DMS153 treated with DMSO at 0.1 percent for 48 hours (cell line): ENCODE measurements at regions not wholly inside any gene's neighbourhood (a gene's known extent, or its start where the extent isn't known, plus 50 kb on each side); places are given as distances from the start of the nearest gene placed in this dataset.

ENCODE experiments used
- DNase-seq: peaks from one replicate; lab custom pipeline; 2025; ENCODE audit not compliant: unreplicated experiment; lab: John Stamatoyannopoulos, UW

DNA sequence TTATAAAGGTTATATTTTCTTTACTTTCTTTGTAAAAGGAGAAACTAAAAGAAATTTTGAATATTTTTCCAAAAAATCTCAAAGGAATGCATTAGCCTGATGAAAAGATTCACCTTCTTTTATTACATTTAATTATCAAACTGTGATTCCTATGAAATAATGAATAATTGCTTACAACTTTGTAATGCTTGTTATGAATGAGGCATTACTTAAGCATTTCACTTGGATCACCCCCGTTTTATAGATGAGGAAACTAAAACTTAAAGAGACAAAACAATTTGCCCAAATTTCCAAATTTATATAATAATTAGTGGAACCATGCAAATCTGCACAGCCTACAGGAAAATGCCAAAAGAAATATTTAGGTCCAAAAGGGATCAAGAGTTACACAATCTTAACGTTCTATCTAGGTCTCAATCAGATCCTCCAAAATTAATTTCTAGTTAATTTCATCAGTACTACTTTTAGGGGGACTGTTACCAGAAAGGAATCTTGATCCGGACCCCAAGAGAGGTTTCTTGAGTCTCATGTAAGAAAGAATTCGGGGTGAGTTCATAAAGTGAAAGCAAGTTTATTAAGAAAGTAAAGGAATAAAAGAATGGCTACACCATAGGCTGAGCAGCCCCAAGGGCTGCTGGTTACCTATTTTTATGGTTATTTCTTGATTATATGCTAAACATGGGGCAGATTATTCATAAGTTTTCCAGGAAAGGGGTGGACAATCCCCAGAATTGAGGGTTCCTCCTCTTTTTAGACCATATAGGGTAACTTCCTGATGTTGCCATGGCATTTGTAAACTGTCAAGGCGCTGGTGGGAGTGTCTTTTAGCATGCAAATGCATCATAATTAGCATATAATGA lies 288.0 kb downstream of the ADGB start:
- DNase-seq: no peak

DNA sequence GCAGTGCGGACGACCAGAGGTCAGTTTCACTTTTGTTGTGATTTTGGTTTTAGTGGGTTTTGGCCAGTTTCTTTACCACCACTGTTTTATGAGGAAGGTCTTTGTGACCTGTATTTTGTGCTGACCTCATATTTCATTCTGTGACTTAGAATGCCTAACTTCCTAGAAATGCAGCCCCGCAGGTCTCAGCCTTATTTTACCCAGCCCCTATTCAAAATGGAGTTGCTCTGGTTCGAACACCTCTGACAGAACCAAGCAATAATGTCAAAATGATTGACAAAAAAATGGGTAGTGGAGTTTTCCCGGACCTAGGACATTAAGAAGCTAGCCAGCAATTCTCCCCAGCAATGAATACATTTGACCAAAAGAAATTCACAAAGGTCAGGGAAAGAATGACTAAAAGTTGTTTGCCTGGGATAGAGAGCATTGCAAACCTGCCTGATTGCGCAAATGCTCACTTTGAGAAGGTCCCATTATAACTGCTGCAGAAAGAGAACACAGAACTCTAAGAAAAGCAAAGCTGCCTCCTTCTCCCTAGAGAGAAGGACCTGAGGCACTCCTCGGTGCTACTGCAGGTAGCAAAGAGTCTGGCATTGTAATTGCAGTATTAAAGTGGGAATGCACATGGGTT lies 288.8 kb downstream of the ADGB start:
- DNase-seq: no peak

DNA sequence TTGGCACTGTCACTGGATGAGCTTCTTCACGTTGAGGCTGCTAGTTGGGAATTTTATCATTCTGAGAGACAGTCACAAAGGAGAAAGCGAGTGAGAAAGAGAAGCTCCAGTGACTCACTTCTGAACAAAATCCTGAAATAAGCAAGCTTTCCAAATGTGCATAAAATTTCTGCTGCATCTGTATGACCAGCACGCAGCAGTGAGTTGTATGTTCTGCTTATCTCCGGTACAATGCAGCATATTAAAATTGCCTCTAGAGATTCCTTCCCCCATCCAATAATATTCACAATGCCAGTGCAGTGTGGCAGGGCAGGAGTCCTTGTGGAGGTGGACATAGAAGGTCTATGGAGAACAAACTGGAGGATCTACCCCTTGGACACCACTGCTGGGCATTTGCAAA lies 290.5 kb downstream of the ADGB start:
- DNase-seq: no peak

DNA sequence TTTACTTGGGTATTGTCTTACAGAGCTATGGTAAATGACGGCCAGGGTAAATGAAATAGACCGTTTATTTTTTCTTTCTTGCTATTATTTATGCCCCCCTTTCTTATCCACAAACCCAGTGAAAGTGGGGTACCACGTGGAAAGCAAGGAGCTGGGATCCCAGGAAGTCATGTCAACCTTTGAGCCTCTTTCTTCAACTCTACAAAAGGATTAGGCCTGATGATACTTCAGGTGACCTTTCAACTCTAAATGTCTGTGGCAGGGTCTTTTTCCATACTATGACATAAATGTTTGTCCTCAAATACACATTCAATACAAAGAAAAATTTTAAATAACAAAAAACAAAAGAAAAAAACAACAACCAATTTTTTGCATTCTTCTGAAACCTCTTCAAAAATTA lies 291.4 kb downstream of the ADGB start:
- no peak for DNase-seq

DNA sequence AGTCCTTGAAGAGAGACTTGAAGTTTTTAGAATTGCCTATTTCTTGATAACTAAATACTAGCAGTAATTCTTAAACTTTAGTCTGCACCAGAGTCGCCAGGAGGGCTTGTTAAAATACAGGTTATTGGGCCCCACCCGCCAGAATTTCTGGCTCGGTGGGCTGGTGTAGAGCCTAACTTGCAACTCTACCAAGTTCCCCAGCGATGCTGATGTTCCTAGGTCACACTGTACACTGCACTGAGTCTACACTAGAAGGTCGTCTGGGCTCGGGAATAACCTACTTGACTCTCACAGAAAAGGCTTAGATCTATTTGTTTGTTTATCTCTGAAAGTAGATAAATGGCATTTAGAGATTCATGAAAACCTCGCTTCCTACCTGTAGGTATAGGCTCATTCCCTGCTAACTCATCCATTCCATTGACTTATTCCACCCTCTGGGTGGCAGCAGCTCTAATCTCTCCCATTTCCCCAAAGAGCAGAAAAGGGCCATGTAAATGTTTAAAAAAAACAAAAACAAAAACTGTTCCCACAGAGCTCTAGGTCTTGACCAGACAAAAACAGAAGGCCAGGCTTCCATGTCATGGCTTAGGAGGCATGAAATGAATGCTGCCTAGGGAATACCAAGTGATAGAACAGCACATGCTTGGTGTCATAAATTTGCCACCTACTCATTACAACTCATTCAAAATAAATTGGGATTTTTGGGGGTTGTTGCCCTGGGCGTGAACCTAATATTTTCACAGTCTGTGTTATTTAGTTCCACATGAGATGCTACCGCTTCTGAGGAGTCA lies 292.1 kb downstream of the ADGB start:
- DNase-seq: no peak

DNA sequence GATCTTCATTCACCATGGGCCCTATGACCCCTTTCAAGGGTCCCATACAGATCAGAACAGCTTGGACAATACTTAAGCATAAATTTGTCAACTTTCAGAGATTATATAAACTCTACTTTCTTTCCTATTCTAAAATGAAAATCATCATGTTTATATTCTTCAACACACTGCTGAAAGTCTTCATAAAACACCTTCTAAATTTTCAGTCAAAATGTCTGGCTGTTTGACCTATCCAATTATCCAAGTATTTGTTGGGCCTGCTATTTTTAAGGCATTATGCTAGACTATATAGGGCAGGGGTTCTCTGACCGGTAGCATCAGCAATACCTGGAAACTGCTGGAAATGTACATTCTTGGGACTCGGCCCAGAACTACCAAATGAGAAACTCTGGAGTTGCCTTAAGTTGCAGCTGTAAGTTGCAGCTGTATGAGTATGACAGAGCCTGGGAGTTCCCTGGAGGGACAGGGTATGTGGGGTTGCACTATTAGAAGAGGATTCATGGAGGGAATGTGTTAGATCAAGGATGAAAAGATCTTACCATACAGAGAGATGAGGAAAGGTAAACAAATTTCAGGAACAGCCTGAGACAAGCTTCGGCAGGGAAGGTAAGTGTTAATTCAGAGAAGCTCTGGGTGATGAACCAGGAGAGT lies 293.0 kb downstream of the ADGB start:
- no peak for DNase-seq

DNA sequence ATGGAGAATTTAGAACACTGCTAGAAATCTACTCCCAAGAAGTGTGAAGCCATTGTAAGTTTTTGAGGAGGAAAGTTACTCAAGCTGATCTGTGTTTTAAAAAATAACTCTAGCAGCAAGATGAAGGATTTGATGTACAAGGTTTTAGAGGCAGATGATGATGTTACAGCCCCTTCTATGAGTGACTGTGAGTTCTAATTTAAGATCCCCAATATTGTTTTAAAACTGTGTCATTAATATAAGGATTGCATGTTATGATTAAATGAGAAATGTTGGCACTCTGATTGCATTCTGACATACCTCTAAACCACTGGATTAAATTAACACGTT lies 293.5 kb downstream of the ADGB start:
- DNase-seq: no peak

DNA sequence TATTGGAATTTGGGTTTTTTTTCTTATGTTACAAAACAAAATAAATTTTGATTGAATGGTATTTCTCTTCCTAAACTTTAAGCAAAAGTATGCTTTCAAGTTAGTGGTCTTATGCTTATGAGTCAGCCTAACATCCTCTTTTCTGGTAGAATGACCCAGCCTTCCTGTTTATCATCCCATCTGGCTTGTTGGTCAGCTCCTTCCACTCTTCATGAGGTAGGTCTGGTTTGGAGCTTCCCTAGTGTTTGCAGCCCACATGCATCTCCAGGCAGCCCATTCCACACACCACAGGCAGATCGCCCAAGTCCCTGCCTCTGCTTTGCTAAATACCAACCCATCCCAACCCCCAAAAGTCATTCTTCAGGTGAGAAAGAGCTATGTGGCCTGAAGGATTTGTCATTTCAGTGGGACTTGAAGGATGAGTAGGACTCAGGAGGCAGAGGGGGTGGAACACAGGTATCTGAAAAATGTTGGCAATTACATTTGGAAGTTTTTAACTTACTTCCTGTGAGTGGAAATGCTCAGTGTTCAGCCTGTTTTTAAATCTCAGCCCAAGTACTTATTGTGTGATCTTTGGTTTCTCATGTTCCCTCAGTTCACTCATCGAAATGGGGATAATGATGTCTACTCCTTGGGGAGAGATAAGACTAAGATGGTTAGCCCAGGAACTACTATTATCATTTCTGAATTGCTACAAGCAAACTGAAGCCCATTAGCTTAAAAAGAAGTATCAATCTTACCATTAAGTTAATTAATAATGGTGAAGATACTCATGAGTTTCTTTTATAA lies 294.0 kb downstream of the ADGB start:
- DNase-seq: no peak

DNA sequence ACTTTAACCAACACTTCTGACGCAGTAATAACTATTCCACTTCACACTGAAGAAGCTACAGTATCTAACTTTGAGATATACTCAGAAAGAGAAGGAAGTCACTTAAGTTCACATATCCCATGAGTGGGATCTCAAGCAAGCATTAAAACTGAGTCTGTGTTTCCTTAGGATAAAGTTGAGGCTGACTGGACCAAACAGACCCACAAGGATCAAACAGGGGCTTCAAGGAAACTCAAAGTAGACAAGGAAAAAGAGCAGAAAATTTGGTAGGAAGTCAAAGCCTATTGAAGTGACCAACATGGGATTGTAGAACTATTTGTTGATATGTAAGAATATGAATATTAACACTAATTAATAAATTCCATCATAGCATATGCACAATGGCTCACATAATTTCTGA lies 294.9 kb downstream of the ADGB start:
- no peak for DNase-seq

DNA sequence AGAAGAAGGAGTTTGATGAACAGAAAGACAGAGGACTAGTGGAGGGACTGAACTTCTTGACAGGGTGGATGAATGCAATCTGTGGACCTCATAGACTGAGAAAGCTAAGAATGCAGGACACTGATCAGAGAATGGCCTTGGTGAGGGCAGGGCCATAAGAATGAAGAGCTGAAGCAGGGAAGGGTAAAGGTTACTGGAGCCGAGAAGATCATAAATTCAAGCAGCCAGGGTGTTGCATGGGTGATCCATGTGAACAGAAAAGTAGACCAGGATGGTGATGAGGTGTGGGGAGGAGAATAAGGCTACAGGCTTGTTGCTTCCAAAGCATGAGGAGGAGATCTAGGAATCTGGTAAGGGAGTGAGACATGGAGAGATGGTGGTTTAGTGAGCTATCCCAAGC lies 295.9 kb downstream of the ADGB start:
- DNase-seq: no peak

DNA sequence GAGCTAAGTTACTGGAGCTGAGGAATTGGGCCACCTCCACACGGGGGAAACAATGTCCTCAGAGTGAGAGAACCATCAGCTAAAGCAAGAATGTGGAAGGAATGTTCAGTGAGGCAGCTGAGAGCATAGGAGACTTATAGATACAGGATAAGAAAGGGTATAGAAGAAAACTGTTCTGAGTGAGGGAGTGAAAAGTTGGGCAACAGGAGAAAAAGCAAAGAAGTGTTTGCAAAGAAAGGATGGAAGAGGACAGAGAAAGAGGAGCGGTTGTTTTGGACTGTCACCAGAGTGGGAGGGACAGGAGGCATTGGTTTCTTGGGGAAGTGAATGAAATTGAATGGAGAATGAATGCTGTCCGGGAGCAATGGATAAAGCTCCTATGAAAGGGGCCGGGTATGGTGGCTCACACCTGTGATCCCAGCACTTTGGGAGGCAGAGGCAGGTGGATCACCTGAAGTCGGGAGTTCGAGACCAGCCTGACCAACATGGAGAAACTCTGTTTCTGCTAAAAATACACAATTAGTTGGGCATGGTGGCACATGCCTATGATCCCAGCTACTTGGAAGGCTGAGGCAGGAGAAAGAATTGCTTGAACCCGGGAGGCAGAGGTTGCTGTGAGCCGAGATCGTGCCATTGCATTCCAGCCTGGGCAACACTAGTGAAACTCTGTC lies 296.5 kb downstream of the ADGB start:
- no peak for DNase-seq

DNA sequence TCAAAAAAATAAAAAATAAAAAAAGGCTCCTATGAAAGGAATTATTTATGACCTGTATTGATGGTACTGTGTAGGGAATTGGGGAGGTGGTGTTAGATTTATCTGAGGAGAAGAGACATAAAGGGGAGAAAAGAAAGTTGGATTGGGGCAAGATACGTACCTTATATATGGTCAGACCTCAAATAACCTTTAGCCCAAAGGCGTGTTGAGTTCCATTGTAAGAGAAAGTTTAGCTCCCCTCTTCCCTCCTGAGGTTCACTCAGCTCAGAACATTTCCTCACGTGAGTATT lies 296.9 kb downstream of the ADGB start:
- DNase-seq: no peak

DNA sequence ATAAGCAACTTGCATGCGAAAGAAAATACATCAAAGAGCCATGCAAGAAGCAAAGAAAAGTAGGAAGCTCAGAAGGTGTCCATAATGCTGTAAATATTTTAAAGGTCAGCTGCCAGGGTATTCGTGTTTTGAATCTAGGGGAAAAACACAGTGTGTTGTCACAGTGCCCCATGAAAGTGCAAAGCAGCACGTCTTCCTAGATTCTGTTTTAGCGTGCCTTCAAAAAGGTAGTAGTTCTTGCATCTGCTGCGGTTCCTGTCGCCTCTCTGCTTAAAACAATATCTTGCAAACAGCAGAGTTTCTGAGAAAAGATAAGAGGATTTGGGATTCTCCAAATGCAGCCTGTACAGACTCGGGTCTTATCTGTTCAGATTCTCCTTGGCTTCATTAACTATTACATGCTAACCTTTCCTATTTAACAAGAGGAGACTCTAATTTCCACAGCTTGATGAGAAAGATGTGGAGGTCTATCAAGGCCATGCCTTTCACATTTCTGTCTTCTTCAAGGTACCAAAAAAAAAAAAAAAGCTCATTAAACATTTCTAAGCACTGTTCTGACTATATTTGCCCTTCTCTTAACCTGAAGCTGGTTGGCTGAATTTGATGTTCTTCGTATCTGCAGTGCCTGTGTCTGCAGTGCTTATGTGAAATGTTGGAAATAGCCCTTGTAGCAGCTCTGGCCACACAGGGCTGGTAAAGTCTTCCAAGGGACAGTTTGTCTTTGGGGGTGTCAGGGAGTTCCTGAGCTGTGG lies 297.5 kb downstream of the ADGB start:
- DNase-seq: no peak

DNA sequence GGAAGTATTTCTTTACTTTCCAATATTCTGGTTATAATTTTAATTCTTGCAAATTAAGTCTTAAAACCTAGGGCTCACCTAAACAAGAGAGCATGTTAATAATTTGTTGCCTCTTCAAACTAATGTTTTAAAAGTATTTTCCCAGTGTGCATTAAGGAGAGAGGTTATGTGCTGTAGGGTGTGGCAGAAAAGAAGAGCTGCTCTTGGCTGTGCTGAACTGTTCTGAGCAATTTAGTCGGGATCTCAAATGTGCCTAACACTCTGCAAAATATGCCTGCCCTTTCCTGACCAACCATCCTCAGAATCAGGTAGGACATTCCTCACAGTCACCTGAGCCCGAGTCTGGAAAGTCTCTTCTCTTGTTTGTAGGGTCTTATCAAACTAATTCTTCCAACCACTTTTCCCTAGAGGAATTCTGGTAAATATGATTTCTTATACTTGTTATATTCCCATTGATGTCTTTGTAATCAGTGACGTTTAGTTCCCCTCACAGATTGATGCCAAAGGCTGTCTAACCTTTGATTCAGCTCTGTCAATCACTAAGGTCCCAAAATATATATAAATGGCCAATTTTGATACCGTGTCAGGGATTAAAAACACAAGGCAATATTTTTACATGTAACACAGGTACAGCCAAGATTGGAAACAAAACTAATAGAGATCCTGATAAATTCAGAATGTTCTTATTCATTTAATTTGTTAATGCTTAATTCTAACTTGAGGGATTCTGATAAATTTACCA lies 298.4 kb downstream of the ADGB start:
- DNase-seq: no peak

DNA sequence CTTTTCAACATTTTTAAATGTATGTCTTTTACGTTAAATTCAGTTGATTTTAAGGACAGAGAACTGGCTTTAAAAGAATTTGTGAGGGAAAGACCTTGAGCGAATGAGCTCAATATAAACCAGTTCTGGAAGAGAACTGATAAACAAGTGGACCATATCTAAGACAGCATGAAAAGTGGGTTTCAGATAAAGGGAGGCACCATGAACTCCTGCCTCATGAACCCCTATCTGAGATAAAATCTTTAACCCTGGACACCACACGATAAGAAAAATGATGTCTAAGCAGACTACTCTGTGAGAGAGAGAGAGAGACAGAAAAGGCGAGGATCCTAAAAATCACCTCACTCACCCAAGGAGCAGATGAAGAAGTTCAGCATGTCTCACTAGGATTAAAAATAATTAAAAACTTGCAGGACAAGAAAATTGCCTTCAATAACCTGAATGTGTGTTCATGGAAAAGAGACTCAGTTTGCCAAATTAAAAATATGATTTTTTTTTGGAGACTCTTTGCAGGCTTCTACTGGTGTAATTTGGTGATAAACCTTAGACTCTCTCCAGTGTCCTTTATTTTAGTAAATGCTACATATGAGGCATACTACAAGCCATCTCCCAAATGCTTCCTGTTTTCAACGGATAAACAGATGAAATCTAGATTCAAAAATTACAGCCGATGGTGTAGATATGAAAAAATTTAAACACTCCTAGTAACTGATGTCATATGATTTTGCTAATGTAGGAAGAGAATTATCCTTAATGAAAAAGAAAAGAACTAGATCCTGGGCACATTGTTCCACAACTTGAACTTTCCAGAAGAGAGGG lies 299.5 kb downstream of the ADGB start:
- no peak for DNase-seq

DNA sequence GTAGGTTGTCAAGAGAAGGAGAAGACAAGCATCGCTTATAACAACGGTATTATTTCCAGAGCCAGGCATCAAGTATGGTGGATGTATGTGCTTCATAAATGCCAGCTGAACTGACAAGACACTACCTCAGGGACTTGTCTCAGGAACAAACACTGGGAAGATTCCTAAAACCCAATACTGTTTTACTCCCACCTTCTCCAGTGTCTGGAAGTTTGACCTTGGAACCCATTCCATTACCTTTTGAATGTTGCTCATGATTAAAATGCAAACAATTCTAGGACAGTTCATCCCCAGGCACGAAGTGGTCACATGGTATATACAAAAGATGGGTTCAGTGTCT lies 300.1 kb downstream of the ADGB start:
- DNase-seq: no peak

DNA sequence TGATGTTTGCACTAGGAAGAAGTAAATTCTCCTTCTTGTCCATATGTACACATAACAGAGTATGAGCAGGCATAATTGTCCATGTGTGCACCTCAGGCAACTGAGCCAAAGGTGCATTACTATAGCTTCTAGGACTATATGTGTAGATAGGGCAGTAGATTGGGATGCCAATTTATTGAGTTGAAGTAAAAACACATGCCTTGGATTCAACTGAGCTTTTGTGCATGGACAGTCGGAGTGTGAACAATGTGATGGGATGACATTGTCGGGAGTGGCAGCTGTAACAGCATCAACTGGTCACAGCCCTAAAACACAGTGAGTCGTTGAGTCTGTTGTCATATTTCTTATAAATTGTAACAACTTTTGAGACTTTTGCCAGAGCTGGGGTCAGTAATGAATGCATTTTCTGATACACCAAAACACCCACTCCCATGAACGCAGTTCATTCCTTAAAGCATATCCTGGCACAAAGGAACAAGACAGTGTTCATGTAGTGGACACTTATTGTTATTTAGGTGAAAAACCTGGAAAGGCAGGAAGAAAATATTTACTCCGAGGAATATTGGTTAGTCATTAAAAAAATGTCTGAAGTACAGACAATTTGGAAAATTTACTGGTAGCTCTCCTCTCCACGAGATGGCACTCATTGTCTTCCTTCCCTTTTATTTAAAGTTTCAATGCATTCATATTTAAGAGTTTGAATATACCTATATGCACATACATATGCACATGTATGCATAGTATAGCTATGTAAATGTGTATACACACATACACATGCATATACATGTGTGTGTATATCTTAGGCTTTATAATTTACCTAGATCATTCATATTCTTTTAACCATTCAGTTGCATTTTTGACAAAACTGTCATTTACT lies 302.0 kb upstream of the STXBP5 start:
- DNase-seq: no peak
